A673 (cell line): ENCODE measurements at regions not wholly inside any gene's neighbourhood (a gene's known extent, or its start where the extent isn't known, plus 50 kb on each side); places are given as distances from the start of the nearest gene placed in this dataset.

Experiments used
- BruUV-seq: library from RNA; stranded (reverse); fragments of 400-500 nt; replicated peaks from 2 replicates; lab custom pipeline; 2021; lab: Mats Ljungman, UMichigan
- CTCF ChIA-PET: fragments of 300-600 bp; sonication (Branson Sonifier 250); formaldehyde crosslinking; loops from one replicate; lab custom pipeline; 2022; ENCODE audit warnings: antibody characterized with exemption; lab: Charles Lee
- POLR2A ChIA-PET: fragments of 300-600 bp; sonication (Branson Sonifier 250); formaldehyde crosslinking; loops from one replicate; lab custom pipeline; 2022; ENCODE audit warnings: antibody characterized with exemption; ENCODE audit not compliant: low non-redundant PET; lab: Charles Lee
- DNase-seq: peaks from one replicate; pipeline ENCODE4 v3.0.0-alpha.2; 2015; ENCODE audit warnings: low spot score
- H3K27ac ChIP-seq: fragments of 200-600 bp; sonication (generic); 2 replicates; pipeline ENCODE4 v1.5.1; 2016; ENCODE audit warnings: mixed run types, low read depth, mild to moderate bottlenecking, mixed read lengths, antibody characterized with exemption, low read length; ENCODE audit not compliant: poor library complexity, severe bottlenecking
- H3K27me3 ChIP-seq: fragments of 200-600 bp; sonication (generic); replicated peaks from 2 replicates; pipeline ENCODE4 v1.6.1; 2017; ENCODE audit warnings: mixed run types, low read depth, mild to moderate bottlenecking, mixed read lengths, antibody characterized with exemption, low read length; ENCODE audit not compliant: insufficient read depth, poor library complexity
- H3K36me3 ChIP-seq: fragments of 200-600 bp; sonication (generic); 2 replicates; pipeline ENCODE4 v1.6.1; 2016; ENCODE audit warnings: mixed run types, mild to moderate bottlenecking, mixed read lengths, antibody characterized with exemption, low read length; ENCODE audit not compliant: insufficient read depth, poor library complexity, severe bottlenecking
- H3K4me1 ChIP-seq: fragments of 200-600 bp; sonication (generic); 2 replicates; pipeline ENCODE4 v1.6.1; 2017; ENCODE audit warnings: mixed run types, mild to moderate bottlenecking, mixed read lengths, antibody characterized with exemption, low read length; ENCODE audit not compliant: insufficient read depth, poor library complexity, severe bottlenecking
- H3K4me3 ChIP-seq: fragments of 200-600 bp; sonication (generic); 2 replicates; pipeline ENCODE4 v1.5.1; 2016; ENCODE audit warnings: low read depth, mixed run types, mild to moderate bottlenecking, mixed read lengths, low read length; ENCODE audit not compliant: poor library complexity, severe bottlenecking
- H3K9me3 ChIP-seq: fragments of 200-600 bp; sonication (generic); 2 replicates; pipeline ENCODE4 v1.6.1; 2016; ENCODE audit warnings: mixed run types, low read depth, mild to moderate bottlenecking, mixed read lengths, antibody characterized with exemption, low read length; ENCODE audit not compliant: poor library complexity, severe bottlenecking
- EZH2 ChIP-seq: fragments of 200-600 bp; sonication (generic); IDR thresholded peaks from 2 replicates; pipeline ENCODE4 v1.6.1; 2017; ENCODE audit warnings: borderline replicate concordance, low read depth, mild to moderate bottlenecking, mixed read lengths, antibody characterized with exemption, low read length; ENCODE audit not compliant: poor library complexity, severe bottlenecking
- intact Hi-C: fragments of 100-400 bp; cut with micrococcal nuclease; formaldehyde crosslinking; loops from one replicate; pipeline ENCODE4 v1.10.0; 2022; ENCODE audit not compliant: unreplicated experiment
- TF ChIP-seq, protein P1 (sequence below): fragments of 300-800, 200-600 bp; sonication (generic); conservative IDR thresholded peaks from 2 replicates; pipeline ENCODE4 v1.5.1; 2017; ENCODE audit warnings: low read depth, mild to moderate bottlenecking, antibody characterized with exemption, low read length, moderate library complexity, mixed read lengths

DNA sequence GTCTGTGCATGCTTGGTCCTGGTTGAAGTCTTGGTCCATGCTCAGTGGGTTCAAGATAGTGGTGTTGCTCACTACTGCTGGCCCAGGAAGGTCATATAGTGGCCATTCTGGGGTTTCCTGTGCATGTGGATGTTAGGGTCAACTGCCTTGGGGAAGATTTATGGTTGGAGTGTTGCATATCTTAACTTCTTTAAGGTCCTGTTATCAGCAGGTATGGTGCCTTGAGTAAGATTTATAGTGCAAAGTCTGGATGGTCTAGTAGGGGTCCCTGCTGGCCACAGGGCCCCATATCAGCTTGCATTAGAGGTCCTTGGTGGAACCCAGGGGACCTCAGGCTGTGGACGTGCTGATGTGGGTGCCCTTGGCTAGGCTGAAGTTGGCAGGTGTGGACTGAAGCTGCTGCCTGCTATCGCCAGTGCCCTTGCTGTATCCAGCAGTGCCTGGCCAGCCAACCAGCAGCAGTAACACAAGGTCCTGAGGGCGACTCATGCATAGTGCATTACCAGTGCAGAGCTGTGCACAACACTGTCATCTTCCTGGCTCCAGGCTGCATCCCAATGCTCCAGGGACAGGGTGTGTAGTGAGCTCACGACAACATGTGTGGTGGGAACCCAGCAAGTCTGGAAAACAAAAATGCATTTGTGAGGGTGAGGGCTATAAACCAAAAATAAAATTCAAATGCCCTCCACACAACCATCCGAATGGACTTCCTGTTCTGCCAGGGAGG lies 61.0 kb downstream of the BEX3 start:
- CTCF ChIA-PET = no interaction called here
- H3K27ac ChIP-seq = no peak overlapping the region
- H3K4me3 ChIP-seq = no peak overlapping the region
- BruUV-seq = no TSS peak
- intact Hi-C loops = no loop called here
- POLR2A ChIA-PET = no interaction called here
- TF ChIP-seq, protein P1, sequence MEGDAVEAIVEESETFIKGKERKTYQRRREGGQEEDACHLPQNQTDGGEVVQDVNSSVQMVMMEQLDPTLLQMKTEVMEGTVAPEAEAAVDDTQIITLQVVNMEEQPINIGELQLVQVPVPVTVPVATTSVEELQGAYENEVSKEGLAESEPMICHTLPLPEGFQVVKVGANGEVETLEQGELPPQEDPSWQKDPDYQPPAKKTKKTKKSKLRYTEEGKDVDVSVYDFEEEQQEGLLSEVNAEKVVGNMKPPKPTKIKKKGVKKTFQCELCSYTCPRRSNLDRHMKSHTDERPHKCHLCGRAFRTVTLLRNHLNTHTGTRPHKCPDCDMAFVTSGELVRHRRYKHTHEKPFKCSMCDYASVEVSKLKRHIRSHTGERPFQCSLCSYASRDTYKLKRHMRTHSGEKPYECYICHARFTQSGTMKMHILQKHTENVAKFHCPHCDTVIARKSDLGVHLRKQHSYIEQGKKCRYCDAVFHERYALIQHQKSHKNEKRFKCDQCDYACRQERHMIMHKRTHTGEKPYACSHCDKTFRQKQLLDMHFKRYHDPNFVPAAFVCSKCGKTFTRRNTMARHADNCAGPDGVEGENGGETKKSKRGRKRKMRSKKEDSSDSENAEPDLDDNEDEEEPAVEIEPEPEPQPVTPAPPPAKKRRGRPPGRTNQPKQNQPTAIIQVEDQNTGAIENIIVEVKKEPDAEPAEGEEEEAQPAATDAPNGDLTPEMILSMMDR = no peak
- no peak for TF ChIP-seq EZH2
- DNase-seq = no peak
- H3K4me1 ChIP-seq = no peaks in the 10 kb centered on the region
- no peaks in the 10 kb centered on the region for H3K27me3 ChIP-seq
- H3K36me3 ChIP-seq = no peaks in the 10 kb centered on the region
- H3K9me3 ChIP-seq = no peaks in the 10 kb centered on the region

DNA sequence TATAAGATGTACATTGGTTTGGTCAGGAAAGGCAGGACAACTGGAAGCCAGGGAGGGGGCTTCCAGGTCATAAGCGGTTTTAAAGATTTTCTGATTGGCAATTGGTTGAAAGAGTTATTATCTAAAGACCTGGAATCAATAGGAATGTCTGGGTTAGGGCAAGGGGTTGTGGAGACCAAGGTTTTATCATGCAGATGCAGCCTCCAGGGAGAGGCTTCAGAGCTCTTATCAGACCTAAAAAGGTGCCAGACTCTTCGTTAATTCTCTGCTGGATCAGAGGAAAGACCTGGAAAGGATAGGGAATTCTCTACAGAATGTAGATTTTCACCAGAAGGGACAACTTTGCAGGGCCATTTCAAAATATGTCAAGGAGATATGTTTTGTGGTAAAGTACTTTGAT lies 62.8 kb downstream of the BEX3 start:
- intact Hi-C loops = no loop called here
- ChIA-PET CTCF (no interaction called here), POLR2A (no interaction called here)
- BruUV-seq = no TSS peak
- H3K9me3 ChIP-seq = no peaks in the 10 kb centered on the region
- no peak overlapping the region for H3K27ac ChIP-seq
- no peak overlapping the region for H3K4me3 ChIP-seq
- TF ChIP-seq, protein P1 = no peak
- no peak for TF ChIP-seq EZH2
- no peaks in the 10 kb centered on the region for H3K36me3 ChIP-seq
- no peaks in the 10 kb centered on the region for H3K27me3 ChIP-seq
- no peak for DNase-seq
- no peaks in the 10 kb centered on the region for H3K4me1 ChIP-seq

DNA sequence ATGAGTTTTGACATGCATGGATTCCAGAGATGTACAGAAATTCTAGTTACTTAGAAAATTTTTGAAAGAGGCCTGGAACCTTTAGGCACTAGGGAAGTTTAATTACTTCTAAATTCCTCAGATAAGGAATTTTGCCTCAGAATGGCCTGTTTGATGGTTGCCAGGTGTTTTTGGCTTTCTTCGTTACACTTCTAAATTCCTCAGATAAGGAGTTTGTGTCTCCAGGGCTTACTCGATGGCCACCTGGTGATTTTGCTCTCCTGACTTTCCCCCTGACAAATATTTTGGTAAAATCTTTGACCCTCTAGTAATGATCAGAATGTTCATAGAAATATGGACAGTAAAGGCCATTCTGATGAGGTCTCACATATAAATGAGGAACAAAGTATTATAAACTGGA lies 64.3 kb downstream of the BEX3 start:
- TF ChIP-seq, protein P1 = no peak
- TF ChIP-seq EZH2 = no peak
- POLR2A ChIA-PET = no interaction called here
- Histone ChIP-seq H3K4me1 (no peaks in the 10 kb centered on the region), H3K4me3 (no peak overlapping the region), H3K27ac (no peak overlapping the region), H3K27me3 (no peaks in the 10 kb centered on the region), H3K9me3 (no peaks in the 10 kb centered on the region), H3K36me3 (no peaks in the 10 kb centered on the region)
- no TSS peak for BruUV-seq
- CTCF ChIA-PET = no interaction called here
- intact Hi-C loops = no loop called here
- DNase-seq = no peak
